ENCODE measurements at regions not wholly inside any gene's neighbourhood (a gene's known extent, or its start where the extent isn't known, plus 50 kb on each side); places are given as distances from the start of the nearest gene placed in this dataset.

GRCh38 chr9:88642336-88642735, 107.4 kb downstream of the NXNL2 start:
- TF ChIP-seq, protein P1, sequence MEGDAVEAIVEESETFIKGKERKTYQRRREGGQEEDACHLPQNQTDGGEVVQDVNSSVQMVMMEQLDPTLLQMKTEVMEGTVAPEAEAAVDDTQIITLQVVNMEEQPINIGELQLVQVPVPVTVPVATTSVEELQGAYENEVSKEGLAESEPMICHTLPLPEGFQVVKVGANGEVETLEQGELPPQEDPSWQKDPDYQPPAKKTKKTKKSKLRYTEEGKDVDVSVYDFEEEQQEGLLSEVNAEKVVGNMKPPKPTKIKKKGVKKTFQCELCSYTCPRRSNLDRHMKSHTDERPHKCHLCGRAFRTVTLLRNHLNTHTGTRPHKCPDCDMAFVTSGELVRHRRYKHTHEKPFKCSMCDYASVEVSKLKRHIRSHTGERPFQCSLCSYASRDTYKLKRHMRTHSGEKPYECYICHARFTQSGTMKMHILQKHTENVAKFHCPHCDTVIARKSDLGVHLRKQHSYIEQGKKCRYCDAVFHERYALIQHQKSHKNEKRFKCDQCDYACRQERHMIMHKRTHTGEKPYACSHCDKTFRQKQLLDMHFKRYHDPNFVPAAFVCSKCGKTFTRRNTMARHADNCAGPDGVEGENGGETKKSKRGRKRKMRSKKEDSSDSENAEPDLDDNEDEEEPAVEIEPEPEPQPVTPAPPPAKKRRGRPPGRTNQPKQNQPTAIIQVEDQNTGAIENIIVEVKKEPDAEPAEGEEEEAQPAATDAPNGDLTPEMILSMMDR (IDR thresholded peaks at IDR 0.05), result no peak
- TF ChIP-seq POLR2AphosphoS5 (IDR thresholded peaks at IDR 0.05), result no peak

All from gastroesophageal sphincter (tissue), 3 donors.